Keratinocyte (primary cell): ENCODE measurements at regions not wholly inside any gene's neighbourhood (a gene's known extent, or its start where the extent isn't known, plus 50 kb on each side); places are given as distances from the start of the nearest gene placed in this dataset.

ENCODE experiments used
- DNase-seq: peaks from one replicate; pipeline ENCODE4 v3.0.0-alpha.2; 2011; ENCODE audit warnings: low read depth, missing footprints, low spot score
- FAIRE-seq: peaks from 2 replicates; lab custom pipeline; 2011; peaks lifted over from hg19 to GRCh38; lab: Jason Lieb, UNC
- H2AFZ ChIP-seq: 2 replicates; pipeline ENCODE4 v1.6.0; 2012; ENCODE audit warnings: low read length, control low read depth, inconsistent platforms; ENCODE audit not compliant: control insufficient read depth
- H3K27ac ChIP-seq: 2 replicates; pipeline ENCODE4 v1.5.1; 2011; ENCODE audit warnings: low read length; ENCODE audit not compliant: control insufficient read depth, insufficient read depth
- H3K27me3 ChIP-seq: 3 replicates; pipeline ENCODE4 v1.6.0; 2011; ENCODE audit warnings: low read length; ENCODE audit not compliant: control insufficient read depth, insufficient read depth; ENCODE audit errors: extremely low read depth
- H3K36me3 ChIP-seq, 2 experiments: 2 replicates in 1 of 2; 3 replicates in 1 of 2; pipeline ENCODE4 v1.5.1; 2011; ENCODE audit warnings: low read length in 2 of 2, mild to moderate bottlenecking in 1 of 2; ENCODE audit not compliant: control insufficient read depth in 2 of 2, insufficient read depth in 2 of 2; ENCODE audit errors: extremely low read depth in 1 of 2
- H3K4me1 ChIP-seq: 3 replicates; pipeline ENCODE4 v1.5.1; 2011; ENCODE audit warnings: low read length; ENCODE audit not compliant: control insufficient read depth, insufficient read depth; ENCODE audit errors: extremely low read depth
- H3K4me2 ChIP-seq: 3 replicates; pipeline ENCODE4 v1.6.0; 2011; ENCODE audit warnings: low read depth, low read length; ENCODE audit not compliant: control insufficient read depth, insufficient read depth; ENCODE audit errors: extremely low read depth
- H3K4me3 ChIP-seq, 3 experiments: fragments of 200-600 bp in 1 of 3; sonication (generic) in 1 of 3; 2 replicates in 2 of 3; 3 replicates in 1 of 3; pipeline ENCODE4 v1.5.1; 2011 to 2016; ENCODE audit warnings: low read length in 3 of 3, mild to moderate bottlenecking in 3 of 3, control low read depth in 2 of 3, inconsistent platforms in 1 of 3, low read depth in 1 of 3, mixed read lengths in 1 of 3, mixed run types in 1 of 3, moderate library complexity in 1 of 3; ENCODE audit not compliant: control insufficient read depth in 2 of 3, insufficient read depth in 2 of 3; ENCODE audit errors: extremely low read depth in 1 of 3
- H3K79me2 ChIP-seq: 2 replicates; pipeline ENCODE4 v1.6.0; 2012; ENCODE audit warnings: low read length; ENCODE audit not compliant: control insufficient read depth, insufficient read depth
- H3K9ac ChIP-seq: 3 replicates; pipeline ENCODE4 v1.6.0; 2011; ENCODE audit warnings: low read length; ENCODE audit not compliant: control insufficient read depth, insufficient read depth; ENCODE audit errors: extremely low read depth
- H3K9me1 ChIP-seq: 3 replicates; pipeline ENCODE4 v1.6.0; 2011; ENCODE audit warnings: low read length; ENCODE audit not compliant: control insufficient read depth, insufficient read depth; ENCODE audit errors: extremely low read depth
- H3K9me3 ChIP-seq: 2 replicates; pipeline ENCODE4 v1.5.1; 2012; ENCODE audit warnings: low read depth, low read length; ENCODE audit not compliant: control insufficient read depth
- H4K20me1 ChIP-seq: 3 replicates; pipeline ENCODE4 v1.6.0; 2011; ENCODE audit warnings: low read length; ENCODE audit not compliant: control insufficient read depth, insufficient read depth; ENCODE audit errors: extremely low read depth
- CTCF ChIP-seq, 3 experiments: IDR thresholded peaks in 1 of 3; conservative IDR thresholded peaks in 1 of 3; optimal IDR thresholded peaks in 1 of 3; 2 replicates in 2 of 3; 3 replicates in 1 of 3; pipeline versions ENCODE3 to v1.5.1; 2011; ENCODE audit warnings: low read length in 3 of 3, mild to moderate bottlenecking in 3 of 3, moderate library complexity in 2 of 3, control low read depth in 1 of 3, inconsistent platforms in 1 of 3; ENCODE audit not compliant: insufficient read depth in 2 of 3; ENCODE audit errors: extremely low read depth in 1 of 3
- EZH2 ChIP-seq: IDR thresholded peaks from one replicate; pipeline ENCODE4 v1.6.1; 2012; ENCODE audit warnings: inconsistent platforms, mild to moderate bottlenecking, low read length, moderate library complexity
- dilution Hi-C: fragments of 300-500 bp; cut with MboI; formaldehyde crosslinking; loops from one replicate; pipeline ENCODE4 v1.7.0; 2020; ENCODE audit warnings: low sequenced_read_pairs; ENCODE audit not compliant: extremely low pct_ligation_motif_present

- Histone ChIP-seq H3K9me3 (no peaks in the 10 kb centered on the region), H4K20me1 (no peaks in the 10 kb centered on the region), H3K36me3 (no peaks in the 10 kb centered on the region), H3K4me1 (no peaks in the 10 kb centered on the region), H3K79me2 (no peaks in the 10 kb centered on the region), H3K27ac (no peak overlapping the region), H3K9me1 (no peaks in the 10 kb centered on the region), H3K4me3 (no peak overlapping the region), H3K4me2 (no peak overlapping the region), H3K9ac (no peak overlapping the region), H3K27me3 (no peaks in the 10 kb centered on the region), H2AFZ (no peak overlapping the region)
- dilution Hi-C loops = no loop called here
- TF ChIP-seq EZH2 (no peak), CTCF (optimal IDR thresholded peaks at IDR 0.05 in 1 of 3, IDR thresholded peaks at IDR 0.05 in 1 of 3, conservative IDR thresholded peaks at IDR 0.05 in 1 of 3; ENCODE audit: extremely low read depth in 1 of 3, insufficient read depth in 2 of 3, low read length in 3 of 3) (peak in 2 of 3 experiments; percentile 57 to 58)
- FAIRE-seq = no peak
- no peak for DNase-seq
Measured at GRCh38 chr3:1987980-1988379, 110.7 kb upstream of the CNTN4 start.

- Histone ChIP-seq H2AFZ (no peak overlapping the region), H4K20me1 (no peaks in the 10 kb centered on the region), H3K27me3 (no peaks in the 10 kb centered on the region), H3K4me1 (no peaks in the 10 kb centered on the region), H3K9me3 (no peaks in the 10 kb centered on the region), H3K79me2 (no peaks in the 10 kb centered on the region), H3K4me3 (no peak overlapping the region), H3K9me1 (no peaks in the 10 kb centered on the region), H3K9ac (no peak overlapping the region), H3K27ac (no peak overlapping the region), H3K36me3 (no peaks in the 10 kb centered on the region), H3K4me2 (no peak overlapping the region)
- TF ChIP-seq CTCF (optimal IDR thresholded peaks at IDR 0.05 in 1 of 3, IDR thresholded peaks at IDR 0.05 in 1 of 3, conservative IDR thresholded peaks at IDR 0.05 in 1 of 3; ENCODE audit: extremely low read depth in 1 of 3, insufficient read depth in 2 of 3, low read length in 3 of 3) (no peak), EZH2 (no peak)
- DNase-seq (no peak), FAIRE-seq (no peak)
- dilution Hi-C loops = no loop called here
Measured at GRCh38 chr3:1998739-1999138, 99.9 kb upstream of the CNTN4 start.
